ENCODE measurements at regions not wholly inside any gene's neighbourhood (a gene's known extent, or its start where the extent isn't known, plus 50 kb on each side); places are given as distances from the start of the nearest gene placed in this dataset.
"Not testable (repeated sequence)": the region's sequence is repeated elsewhere in the genome, so short reads cannot be mapped to it uniquely, and the experiment has no call there.

GRCh38 chr3:181329024-181329423 is 339.5 kb upstream of the DNAJC19 start:
- Mint-ChIP-seq H3K4me3 (ENCODE audit: unreplicated experiment) (no peak overlapping the region), H3K36me3 (ENCODE audit: unreplicated experiment) (no peaks in the 10 kb centered on the region), H3K27ac (ENCODE audit: unreplicated experiment) (no peak overlapping the region), H3K4me1 (ENCODE audit: unreplicated experiment) (no peaks in the 10 kb centered on the region), H3K9me3 (ENCODE audit: unreplicated experiment) (no peaks in the 10 kb centered on the region), H3K27me3 (ENCODE audit: unreplicated experiment) (no peaks in the 10 kb centered on the region)
- TF ChIP-seq CTCF (IDR thresholded peaks at IDR 0.05) = no peak
- no peak for DNase-seq (ENCODE audit: extremely low spot score, unreplicated experiment)

GRCh38 chr3:181328346-181328745 is 338.8 kb upstream of the DNAJC19 start:
- TF ChIP-seq CTCF (IDR thresholded peaks at IDR 0.05) = no peak
- Mint-ChIP-seq H3K9me3 (ENCODE audit: unreplicated experiment) (no peaks in the 10 kb centered on the region), H3K27ac (ENCODE audit: unreplicated experiment) (no peak overlapping the region), H3K4me3 (ENCODE audit: unreplicated experiment) (no peak overlapping the region), H3K27me3 (ENCODE audit: unreplicated experiment) (no peaks in the 10 kb centered on the region), H3K36me3 (ENCODE audit: unreplicated experiment) (no peaks in the 10 kb centered on the region), H3K4me1 (ENCODE audit: unreplicated experiment) (no peaks in the 10 kb centered on the region)
- DNase-seq (ENCODE audit: extremely low spot score, unreplicated experiment) = no peak

- Mint-ChIP-seq H3K36me3 (ENCODE audit: unreplicated experiment) (no peaks in the 10 kb centered on the region), H3K9me3 (ENCODE audit: unreplicated experiment) (peaks cover 3% of the 10 kb centered on the region), H3K4me1 (ENCODE audit: unreplicated experiment) (no peaks in the 10 kb centered on the region), H3K27ac (ENCODE audit: unreplicated experiment) (no peak overlapping the region), H3K4me3 (ENCODE audit: unreplicated experiment) (no peak overlapping the region), H3K27me3 (ENCODE audit: unreplicated experiment) (no peaks in the 10 kb centered on the region)
- DNase-seq (ENCODE audit: extremely low spot score, unreplicated experiment) = no peak
- TF ChIP-seq CTCF (IDR thresholded peaks at IDR 0.05) = no peak
Measured at GRCh38 chr3:181327349-181327748, 337.8 kb upstream of the DNAJC19 start.

GRCh38 chr3:181326637-181327223 is 337.2 kb upstream of the DNAJC19 start:
- no peak overlapping the region for H3K27ac Mint-ChIP-seq (ENCODE audit: unreplicated experiment)
- no peak overlapping the region for H3K4me3 Mint-ChIP-seq (ENCODE audit: unreplicated experiment)
- DNase-seq (ENCODE audit: extremely low spot score, unreplicated experiment) = no peak
- no peaks in the 10 kb centered on the region for H3K27me3 Mint-ChIP-seq (ENCODE audit: unreplicated experiment)
- TF ChIP-seq CTCF (IDR thresholded peaks at IDR 0.05) = peak; percentile 62
- peaks cover 9% of the 10 kb centered on the region for H3K9me3 Mint-ChIP-seq (ENCODE audit: unreplicated experiment)
- no peaks in the 10 kb centered on the region for H3K4me1 Mint-ChIP-seq (ENCODE audit: unreplicated experiment)
- no peaks in the 10 kb centered on the region for H3K36me3 Mint-ChIP-seq (ENCODE audit: unreplicated experiment)

- not testable (repeated sequence) for H3K4me1 Mint-ChIP-seq (ENCODE audit: unreplicated experiment); H3K27me3 Mint-ChIP-seq (ENCODE audit: unreplicated experiment); DNase-seq (ENCODE audit: extremely low spot score, unreplicated experiment); H3K4me3 Mint-ChIP-seq (ENCODE audit: unreplicated experiment); H3K36me3 Mint-ChIP-seq (ENCODE audit: unreplicated experiment); H3K27ac Mint-ChIP-seq (ENCODE audit: unreplicated experiment)
- peaks cover 11% of the 10 kb centered on the region for H3K9me3 Mint-ChIP-seq (ENCODE audit: unreplicated experiment)
Measured at GRCh38 chr3:181324516-181324915, 335.0 kb upstream of the DNAJC19 start.

GRCh38 chr3:181318321-181318720 is 328.8 kb upstream of the DNAJC19 start:
- Mint-ChIP-seq H3K4me1 (ENCODE audit: unreplicated experiment) (no peaks in the 10 kb centered on the region), H3K4me3 (ENCODE audit: unreplicated experiment) (no peak overlapping the region), H3K27ac (ENCODE audit: unreplicated experiment) (no peak overlapping the region), H3K9me3 (ENCODE audit: unreplicated experiment) (peaks cover 11% of the 10 kb centered on the region), H3K36me3 (ENCODE audit: unreplicated experiment) (no peaks in the 10 kb centered on the region), H3K27me3 (ENCODE audit: unreplicated experiment) (no peaks in the 10 kb centered on the region)
- no peak for DNase-seq (ENCODE audit: extremely low spot score, unreplicated experiment)
- no peak for TF ChIP-seq CTCF (IDR thresholded peaks at IDR 0.05)

Measured in osteocyte (in vitro differentiated cells).